Femur (tissue), 1 donor: ENCODE measurements at regions not wholly inside any gene's neighbourhood (a gene's known extent, or its start where the extent isn't known, plus 50 kb on each side); places are given as distances from the start of the nearest gene placed in this dataset.
"Not testable (repeated sequence)": the region's sequence is repeated elsewhere in the genome, so short reads cannot be mapped to it uniquely, and the experiment has no call there.

Experiments
- DNase-seq: peaks from one replicate; pipeline ENCODE4 v3.0.0-alpha.2; 2017

- DNase-seq, result no peak
Observed at GRCh38 chr15:38128921-38129320, 123.7 kb upstream of the SPRED1 start.

- peak; percentile 93 for DNase-seq
Observed at GRCh38 chr15:38129531-38130204, 123.0 kb upstream of the SPRED1 start.

DNA sequence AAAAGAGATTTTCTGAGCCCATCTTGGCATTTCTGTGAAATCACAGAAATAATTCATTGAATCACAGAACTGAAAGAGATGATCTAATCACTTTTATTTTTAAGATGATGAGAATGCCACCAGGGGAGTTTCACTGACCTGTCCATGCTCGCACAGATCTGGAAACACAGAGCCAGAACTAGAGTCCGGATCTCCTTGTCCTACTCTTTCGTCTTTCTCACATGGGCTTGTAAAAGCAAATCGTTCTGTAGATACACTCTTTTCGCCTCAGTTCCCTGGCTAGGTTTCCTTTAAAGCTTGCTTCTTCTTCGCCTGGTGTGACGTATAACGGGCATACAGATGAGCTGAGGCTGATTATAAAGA is 122.5 kb upstream of the SPRED1 start:
- DNase-seq, result no peak

GRCh38 chr15:38130740-38131498 is 121.7 kb upstream of the SPRED1 start:
- peak; percentile 91 for DNase-seq

- DNase-seq, result peak; percentile 37
Observed at GRCh38 chr15:38134252-38134651, 118.4 kb upstream of the SPRED1 start.

DNA sequence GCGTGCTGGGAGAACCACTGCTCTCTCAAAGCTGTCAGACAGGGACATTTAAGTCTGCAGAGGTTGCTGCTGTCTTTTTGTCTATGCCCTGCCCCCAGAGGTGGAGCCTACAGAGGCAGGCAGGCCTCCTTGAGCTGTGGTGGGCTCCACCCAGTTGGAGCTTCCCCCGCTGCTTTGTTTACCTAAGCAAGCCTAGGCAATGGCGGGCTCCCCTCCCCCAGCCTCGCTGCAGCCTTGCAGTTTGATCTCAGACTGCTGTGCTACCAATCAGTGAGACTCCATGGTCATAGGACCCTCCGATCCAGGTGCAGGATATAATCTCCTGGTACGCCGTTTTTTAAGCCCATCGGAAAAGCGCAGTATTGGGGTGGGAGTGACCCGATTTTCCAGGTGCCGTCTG is 110.4 kb upstream of the SPRED1 start:
- DNase-seq, result not testable (repeated sequence)

DNA sequence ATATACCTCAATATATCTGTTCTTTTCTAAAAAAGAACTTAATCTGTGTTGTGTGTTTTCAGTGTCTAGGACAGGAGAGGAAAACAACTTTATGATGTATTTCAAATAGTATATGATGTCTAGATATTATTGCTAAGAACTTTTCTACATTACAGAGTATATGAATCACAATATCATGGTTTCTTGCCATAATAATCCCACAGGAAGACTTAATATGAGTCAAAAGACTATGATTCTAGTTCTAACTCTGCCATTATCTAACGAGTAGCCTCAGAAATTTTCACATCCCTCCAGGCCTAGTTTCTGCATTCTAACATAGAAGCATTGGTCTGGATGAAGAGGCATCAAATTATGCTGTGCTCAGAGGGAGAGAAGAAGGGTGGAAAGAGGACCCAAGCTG is 107.7 kb upstream of the SPRED1 start:
- DNase-seq, result no peak

DNA sequence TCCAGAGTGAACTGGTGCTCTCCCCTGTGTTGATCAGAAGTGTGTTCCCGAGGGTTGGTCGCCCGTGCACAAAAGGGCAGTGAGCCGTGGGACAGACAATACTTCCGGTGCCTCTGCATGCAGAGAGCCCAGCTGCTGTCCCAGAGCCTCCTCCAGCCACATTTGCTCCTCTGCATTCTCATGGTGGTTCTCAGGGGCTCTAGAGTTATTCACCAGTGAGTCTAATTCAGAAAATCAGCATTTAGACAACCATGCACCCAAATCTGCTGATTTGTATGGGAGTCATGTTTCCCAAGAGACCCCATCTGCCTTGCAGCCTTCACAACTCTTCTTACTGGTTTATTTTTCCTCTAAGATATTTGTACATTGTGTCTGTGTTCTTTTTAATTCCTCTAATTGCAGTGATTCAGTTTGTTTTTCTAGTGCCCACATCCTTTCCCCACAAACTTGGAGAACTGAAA is 107.0 kb upstream of the SPRED1 start:
- DNase-seq, result no peak

- no peak for DNase-seq
Observed at GRCh38 chr15:38147246-38147645, 105.4 kb upstream of the SPRED1 start.

- no peak for DNase-seq
Observed at GRCh38 chr15:38148471-38148870, 104.2 kb upstream of the SPRED1 start.

GRCh38 chr15:38149315-38149714 is 103.3 kb upstream of the SPRED1 start:
- DNase-seq, result no peak

GRCh38 chr15:38150148-38150547 is 102.5 kb upstream of the SPRED1 start:
- no peak for DNase-seq

- DNase-seq, result no peak
Observed at GRCh38 chr15:38150794-38151193, 101.8 kb upstream of the SPRED1 start.

GRCh38 chr15:38153781-38154180 is 98.9 kb upstream of the SPRED1 start:
- DNase-seq, result no peak

- DNase-seq, result no peak
Observed at GRCh38 chr15:38154255-38154654, 98.4 kb upstream of the SPRED1 start.

DNA sequence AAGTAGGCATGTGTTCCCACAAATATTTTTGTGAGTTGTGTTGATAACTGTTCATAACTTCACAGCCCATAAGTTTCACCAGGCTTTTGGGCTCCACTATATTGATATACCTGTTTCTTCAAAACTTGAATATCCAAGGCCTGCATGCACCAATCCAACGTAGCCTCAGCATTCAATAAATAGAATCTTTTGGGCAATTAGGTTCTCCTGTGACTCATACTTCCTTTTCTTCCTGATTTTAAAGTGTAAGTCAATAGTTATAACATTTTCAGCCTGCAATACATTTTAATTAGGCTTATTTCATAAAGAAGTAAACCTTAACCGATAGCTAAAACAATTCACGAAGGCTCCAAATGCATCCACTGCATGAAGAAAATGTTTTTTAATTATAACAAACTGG is 97.8 kb upstream of the SPRED1 start:
- no peak for DNase-seq

DNA sequence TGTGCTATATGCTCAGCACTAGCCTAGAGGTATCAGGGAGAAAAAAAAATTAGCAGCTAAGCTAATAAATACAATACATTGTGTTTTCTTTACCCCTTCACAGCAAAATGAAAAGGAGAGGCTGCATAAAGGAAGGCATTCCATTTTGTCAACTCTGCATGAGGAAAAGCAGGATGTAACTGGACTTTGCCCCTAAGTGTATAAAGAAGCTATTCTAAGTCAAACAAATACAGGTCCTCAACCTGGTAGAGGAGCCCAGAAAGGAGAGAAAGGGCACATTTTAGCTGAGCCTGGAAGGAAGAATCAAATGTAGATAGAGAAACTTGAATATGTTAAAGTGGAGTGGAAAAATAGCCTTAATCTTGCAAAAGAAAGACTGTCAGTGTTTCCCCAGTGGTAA is 89.0 kb upstream of the SPRED1 start:
- DNase-seq, result no peak

DNA sequence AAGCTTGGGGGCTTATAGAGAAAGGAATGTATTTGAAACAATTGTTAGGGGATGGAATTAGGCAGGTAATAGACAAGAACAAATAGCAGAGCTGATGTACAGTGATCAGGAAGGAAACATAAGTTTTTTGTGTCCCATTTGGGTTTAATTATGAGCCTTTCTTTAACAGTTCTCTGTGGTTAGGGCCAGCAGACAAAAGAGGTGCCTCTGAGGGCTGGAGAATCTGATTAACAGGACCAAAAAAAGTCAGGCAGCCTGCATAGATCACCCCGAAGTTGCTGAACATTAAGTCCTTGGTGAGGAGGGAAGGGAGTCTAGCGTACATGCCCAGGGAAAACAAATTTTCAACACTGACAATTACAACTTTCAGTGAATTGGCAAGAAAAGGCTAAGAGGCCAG is 88.6 kb upstream of the SPRED1 start:
- no peak for DNase-seq

- no peak for DNase-seq
Observed at GRCh38 chr15:38164507-38164906, 88.1 kb upstream of the SPRED1 start.

- DNase-seq, result no peak
Observed at GRCh38 chr15:38168467-38169070, 84.1 kb upstream of the SPRED1 start.

GRCh38 chr15:38171973-38172372 is 80.7 kb upstream of the SPRED1 start:
- no peak for DNase-seq

DNA sequence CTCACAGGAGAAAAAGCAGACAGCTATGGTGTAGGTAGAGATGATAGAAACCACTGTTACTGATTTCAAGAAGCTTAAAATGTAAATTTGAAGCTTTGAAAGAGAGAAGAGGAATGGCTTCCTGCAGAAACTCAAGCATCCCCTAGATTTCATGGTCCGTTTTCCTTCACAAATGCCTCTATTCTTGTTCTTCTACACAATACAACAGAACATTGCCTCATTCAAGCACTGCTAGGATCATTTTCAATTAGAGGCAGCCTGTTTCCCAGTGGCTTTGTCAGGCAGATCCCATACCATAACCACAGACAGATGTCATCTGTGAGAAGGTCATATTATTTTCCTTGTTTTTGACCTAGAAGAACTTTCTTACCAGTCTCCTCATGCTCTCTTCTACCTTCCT is 77.9 kb upstream of the SPRED1 start:
- DNase-seq, result no peak

DNA sequence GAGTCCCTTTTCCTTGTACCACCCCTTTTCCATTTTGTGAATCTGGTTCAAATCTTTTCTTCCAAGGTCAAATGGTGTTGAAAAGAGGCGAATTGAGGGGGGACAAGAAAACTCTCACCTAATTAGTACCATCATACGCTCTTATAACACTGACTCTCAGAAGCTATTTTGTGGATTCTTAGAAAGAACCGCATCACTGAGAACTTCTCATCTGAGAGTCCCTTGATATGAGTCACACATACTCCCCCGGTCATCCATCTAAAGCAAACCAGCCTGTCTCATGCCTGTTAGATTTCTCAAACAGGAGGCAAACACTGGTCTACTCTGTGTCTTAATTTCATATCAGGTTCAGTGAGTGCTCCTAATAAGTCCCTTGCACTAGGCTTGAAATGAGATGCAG is 76.5 kb upstream of the SPRED1 start:
- DNase-seq, result no peak

- no peak for DNase-seq
Observed at GRCh38 chr15:38176691-38177090, 75.9 kb upstream of the SPRED1 start.
